Central memory CD8-positive, alpha-beta T cell (primary cell): ENCODE measurements at regions not wholly inside any gene's neighbourhood (a gene's known extent, or its start where the extent isn't known, plus 50 kb on each side); places are given as distances from the start of the nearest gene placed in this dataset.
"Not testable (repeated sequence)": the region's sequence is repeated elsewhere in the genome, so short reads cannot be mapped to it uniquely, and the experiment has no call there.

Source experiments
- ATAC-seq: fragments of 150-1000 bp; cut with Tn5 transposase; replicated peaks from 2 replicates; pipeline ENCODE4 v1.10.0; 2022; ENCODE audit warnings: mild to moderate bottlenecking, moderate FRiP score, moderate number of reproducible peaks; ENCODE audit not compliant: poor library complexity, severe bottlenecking; ENCODE audit errors: extremely low read depth
- DNase-seq, 2 donors: peaks; one replicate each; pipeline ENCODE4 v3.0.0; 2021; ENCODE audit warnings: low spot score in 2 of 2
- H3K27ac Mint-ChIP-seq: one replicate; pipeline ENCODE4 v1.8.0; 2022; ENCODE audit warnings: low read depth, mild to moderate bottlenecking, moderate library complexity, mixed read lengths
- H3K27me3 Mint-ChIP-seq: one replicate; pipeline ENCODE4 v1.8.0; 2022; ENCODE audit warnings: mixed read lengths
- H3K36me3 Mint-ChIP-seq: one replicate; pipeline ENCODE4 v1.8.0; 2022; ENCODE audit warnings: mild to moderate bottlenecking, moderate library complexity, mixed read lengths; ENCODE audit not compliant: insufficient read depth
- H3K4me1 Mint-ChIP-seq: one replicate; pipeline ENCODE4 v1.8.0; 2022; ENCODE audit warnings: mixed read lengths
- H3K4me3 Mint-ChIP-seq: one replicate; pipeline ENCODE4 v1.8.0; 2022; ENCODE audit warnings: mild to moderate bottlenecking, moderate library complexity, mixed read lengths
- H3K9me3 Mint-ChIP-seq: one replicate; pipeline ENCODE4 v1.8.0; 2022; ENCODE audit warnings: mixed read lengths

- peaks cover 13% of the 10 kb centered on the region for H3K9me3 Mint-ChIP-seq
- no peak for DNase-seq
- no peak overlapping the region for H3K27ac Mint-ChIP-seq
- H3K36me3 Mint-ChIP-seq = no peaks in the 10 kb centered on the region
- H3K4me1 Mint-ChIP-seq = no peaks in the 10 kb centered on the region
- H3K4me3 Mint-ChIP-seq = no peak overlapping the region
- no peaks in the 10 kb centered on the region for H3K27me3 Mint-ChIP-seq
- no peak for ATAC-seq
Observed at GRCh38 chr5:85441853-85442252, 1057.2 kb upstream of the EDIL3 start.

GRCh38 chr5:85452322-85453025, 1067.8 kb upstream of the EDIL3 start:
- H3K4me1 Mint-ChIP-seq = no peaks in the 10 kb centered on the region
- DNase-seq = no peak
- peaks cover 44% of the 10 kb centered on the region for H3K9me3 Mint-ChIP-seq
- no peaks in the 10 kb centered on the region for H3K36me3 Mint-ChIP-seq
- no peak overlapping the region for H3K4me3 Mint-ChIP-seq
- H3K27me3 Mint-ChIP-seq = no peaks in the 10 kb centered on the region
- no peak for ATAC-seq
- no peak overlapping the region for H3K27ac Mint-ChIP-seq

- Mint-ChIP-seq H3K4me3 (no peak overlapping the region), H3K27me3 (no peaks in the 10 kb centered on the region), H3K27ac (no peak overlapping the region), H3K4me1 (no peaks in the 10 kb centered on the region), H3K36me3 (no peaks in the 10 kb centered on the region), H3K9me3 (peaks cover 43% of the 10 kb centered on the region)
- DNase-seq (no peak), ATAC-seq (no peak)
Observed at GRCh38 chr5:85453026-85453349, 1068.3 kb upstream of the EDIL3 start.

GRCh38 chr5:85458319-85458718, 1073.6 kb upstream of the EDIL3 start:
- Mint-ChIP-seq H3K4me3 (no peak overlapping the region), H3K9me3 (peaks cover 13% of the 10 kb centered on the region), H3K4me1 (no peaks in the 10 kb centered on the region), H3K27me3 (no peaks in the 10 kb centered on the region), H3K36me3 (no peaks in the 10 kb centered on the region), H3K27ac (no peak overlapping the region)
- ATAC-seq (no peak), DNase-seq (no peak)

GRCh38 chr5:85462957-85463356, 1078.3 kb upstream of the EDIL3 start:
- Mint-ChIP-seq H3K9me3 (peaks cover 5% of the 10 kb centered on the region), H3K27ac (no peak overlapping the region), H3K27me3 (no peaks in the 10 kb centered on the region), H3K4me1 (no peaks in the 10 kb centered on the region), H3K4me3 (no peak overlapping the region), H3K36me3 (no peaks in the 10 kb centered on the region)
- ATAC-seq = no peak
- DNase-seq = no peak

GRCh38 chr5:85466423-85466822, 1081.7 kb upstream of the EDIL3 start:
- Mint-ChIP-seq H3K4me3 (no peak overlapping the region), H3K9me3 (peaks cover 30% of the 10 kb centered on the region), H3K4me1 (no peaks in the 10 kb centered on the region), H3K27ac (no peak overlapping the region), H3K36me3 (no peaks in the 10 kb centered on the region), H3K27me3 (no peaks in the 10 kb centered on the region)
- ATAC-seq (no peak), DNase-seq (no peak)

GRCh38 chr5:85472749-85473148, 1088.1 kb upstream of the EDIL3 start:
- Mint-ChIP-seq H3K27ac (no peak overlapping the region), H3K9me3 (peaks cover 37% of the 10 kb centered on the region), H3K4me1 (no peaks in the 10 kb centered on the region), H3K4me3 (no peak overlapping the region), H3K27me3 (no peaks in the 10 kb centered on the region), H3K36me3 (no peaks in the 10 kb centered on the region)
- DNase-seq (no peak), ATAC-seq (no peak)

GRCh38 chr5:85475151-85475550, 1090.5 kb upstream of the EDIL3 start:
- H3K9me3 Mint-ChIP-seq = peaks cover 26% of the 10 kb centered on the region
- not testable (repeated sequence) for H3K4me3 Mint-ChIP-seq, H3K36me3 Mint-ChIP-seq, H3K27ac Mint-ChIP-seq, H3K4me1 Mint-ChIP-seq, ATAC-seq, H3K27me3 Mint-ChIP-seq, DNase-seq

GRCh38 chr5:85476617-85477016, 1091.9 kb upstream of the EDIL3 start:
- H3K27ac Mint-ChIP-seq = no peak overlapping the region
- no peaks in the 10 kb centered on the region for H3K27me3 Mint-ChIP-seq
- no peaks in the 10 kb centered on the region for H3K36me3 Mint-ChIP-seq
- ATAC-seq (no peak), DNase-seq (no peak)
- H3K4me1 Mint-ChIP-seq = no peaks in the 10 kb centered on the region
- H3K9me3 Mint-ChIP-seq = peaks cover 17% of the 10 kb centered on the region
- H3K4me3 Mint-ChIP-seq = no peak overlapping the region

GRCh38 chr5:85479849-85480248, 1095.2 kb upstream of the EDIL3 start:
- Mint-ChIP-seq H3K36me3 (no peaks in the 10 kb centered on the region), H3K9me3 (peaks cover 13% of the 10 kb centered on the region), H3K4me3 (no peak overlapping the region), H3K4me1 (no peaks in the 10 kb centered on the region), H3K27ac (no peak overlapping the region), H3K27me3 (no peaks in the 10 kb centered on the region)
- no peak for ATAC-seq
- no peak for DNase-seq

- Mint-ChIP-seq H3K36me3 (no peaks in the 10 kb centered on the region), H3K27me3 (no peaks in the 10 kb centered on the region)
Observed at GRCh38 chr5:85484982-85485574, 1100.4 kb upstream of the EDIL3 start.

GRCh38 chr5:85488295-85488694, 1103.6 kb upstream of the EDIL3 start:
- DNase-seq (no peak), ATAC-seq (no peak)
- Mint-ChIP-seq H3K36me3 (no peaks in the 10 kb centered on the region), H3K27ac (no peak overlapping the region), H3K27me3 (no peaks in the 10 kb centered on the region), H3K9me3 (peaks cover 5% of the 10 kb centered on the region), H3K4me3 (no peak overlapping the region), H3K4me1 (no peaks in the 10 kb centered on the region)

More at GRCh38 chr5:85484982-85485574, 1100.4 kb upstream of the EDIL3 start:
- H3K4me1 Mint-ChIP-seq = no peaks in the 10 kb centered on the region
- no peak for ATAC-seq
- H3K27ac Mint-ChIP-seq = no peak overlapping the region
- no peak for DNase-seq
- no peak overlapping the region for H3K4me3 Mint-ChIP-seq
- peaks cover 10% of the 10 kb centered on the region for H3K9me3 Mint-ChIP-seq

GRCh38 chr5:85500869-85501268, 1116.2 kb upstream of the EDIL3 start:
- DNase-seq (no peak), ATAC-seq (no peak)
- no peaks in the 10 kb centered on the region for H3K4me1 Mint-ChIP-seq
- no peak overlapping the region for H3K4me3 Mint-ChIP-seq
- H3K27me3 Mint-ChIP-seq = no peaks in the 10 kb centered on the region
- H3K9me3 Mint-ChIP-seq = peaks cover 11% of the 10 kb centered on the region
- H3K27ac Mint-ChIP-seq = no peak overlapping the region
- H3K36me3 Mint-ChIP-seq = peaks cover 2% of the 10 kb centered on the region
